GM06990 (cell line): ENCODE measurements at regions not wholly inside any gene's neighbourhood (a gene's known extent, or its start where the extent isn't known, plus 50 kb on each side); places are given as distances from the start of the nearest gene placed in this dataset.

Experiments
- DNase-seq: peaks from one replicate; pipeline ENCODE4 v3.0.0-alpha.2; 2011; ENCODE audit not compliant: insufficient read length; ENCODE audit errors: extremely low read depth
- H3K27me3 ChIP-seq: replicated peaks from 2 replicates; pipeline ENCODE4 v1.6.0; 2011; ENCODE audit warnings: low read length; ENCODE audit not compliant: control insufficient read depth, insufficient read depth
- H3K36me3 ChIP-seq: 2 replicates; pipeline ENCODE4 v1.5.1; 2011; ENCODE audit warnings: low read length; ENCODE audit not compliant: control insufficient read depth, insufficient read depth
- H3K4me3 ChIP-seq: replicated peaks from 2 replicates; pipeline ENCODE4 v1.5.1; 2011; ENCODE audit warnings: low read depth, mild to moderate bottlenecking, control low read depth, low read length
- TF ChIP-seq, protein P1 (sequence below): IDR thresholded peaks from 2 replicates; pipeline ENCODE4 v1.5.1; 2011; ENCODE audit warnings: low read length, control low read depth, mild to moderate bottlenecking, inconsistent platforms; ENCODE audit not compliant: insufficient read depth, poor library complexity, severe bottlenecking

DNA sequence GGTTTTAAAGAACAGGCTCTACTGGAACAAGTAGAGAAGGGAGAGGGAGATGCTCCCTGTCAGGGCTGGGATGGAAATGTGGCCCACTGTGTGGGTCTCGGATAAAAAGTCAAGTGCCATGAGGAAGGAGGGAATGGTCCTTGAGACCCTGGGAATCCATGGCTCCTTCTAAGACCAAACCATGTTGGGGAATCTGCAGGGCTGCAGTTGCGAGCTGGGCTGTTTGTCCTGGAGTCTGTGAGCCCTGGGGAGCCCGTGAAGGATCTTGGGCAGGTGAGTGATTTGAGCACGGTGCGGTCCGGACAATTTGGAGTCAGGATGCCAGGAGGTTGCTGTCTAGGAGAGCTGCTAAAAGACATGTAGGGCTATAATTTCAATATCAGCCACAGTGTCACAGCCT lies 359.4 kb downstream of the FGF9 start:
- no peaks in the 10 kb centered on the region for H3K27me3 ChIP-seq

DNA sequence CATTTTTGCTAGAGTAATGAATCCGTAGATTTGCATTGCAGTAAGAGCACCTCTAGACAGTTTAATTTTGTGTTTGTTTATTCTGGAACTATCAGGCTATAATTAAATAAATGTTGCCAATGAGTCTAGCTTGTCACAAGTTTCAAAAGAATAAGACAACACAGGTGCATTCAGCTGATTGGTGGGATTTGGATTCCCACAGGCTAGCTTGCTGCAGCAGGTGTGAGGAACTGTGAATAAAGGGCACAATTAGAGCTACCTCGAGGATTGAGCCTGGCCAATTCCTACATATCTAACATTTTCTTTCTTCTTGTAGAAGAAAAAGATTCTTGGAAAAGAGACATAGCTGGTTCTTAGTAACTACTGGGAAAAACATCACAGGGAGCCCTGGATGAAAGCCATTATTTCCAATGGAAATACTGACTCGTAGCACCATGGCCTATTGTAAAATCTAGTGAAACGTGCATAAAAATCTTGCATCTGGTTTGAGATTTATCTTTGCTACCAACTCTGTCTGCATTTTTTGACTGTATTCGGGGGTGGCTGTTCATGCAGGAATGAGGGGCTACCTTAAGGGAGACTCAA lies 360.9 kb downstream of the FGF9 start:
- DNase-seq, result no peak
- Histone ChIP-seq H3K4me3 (no peak overlapping the region), H3K27me3 (no peaks in the 10 kb centered on the region), H3K36me3 (no peaks in the 10 kb centered on the region)
- TF ChIP-seq, protein P1, sequence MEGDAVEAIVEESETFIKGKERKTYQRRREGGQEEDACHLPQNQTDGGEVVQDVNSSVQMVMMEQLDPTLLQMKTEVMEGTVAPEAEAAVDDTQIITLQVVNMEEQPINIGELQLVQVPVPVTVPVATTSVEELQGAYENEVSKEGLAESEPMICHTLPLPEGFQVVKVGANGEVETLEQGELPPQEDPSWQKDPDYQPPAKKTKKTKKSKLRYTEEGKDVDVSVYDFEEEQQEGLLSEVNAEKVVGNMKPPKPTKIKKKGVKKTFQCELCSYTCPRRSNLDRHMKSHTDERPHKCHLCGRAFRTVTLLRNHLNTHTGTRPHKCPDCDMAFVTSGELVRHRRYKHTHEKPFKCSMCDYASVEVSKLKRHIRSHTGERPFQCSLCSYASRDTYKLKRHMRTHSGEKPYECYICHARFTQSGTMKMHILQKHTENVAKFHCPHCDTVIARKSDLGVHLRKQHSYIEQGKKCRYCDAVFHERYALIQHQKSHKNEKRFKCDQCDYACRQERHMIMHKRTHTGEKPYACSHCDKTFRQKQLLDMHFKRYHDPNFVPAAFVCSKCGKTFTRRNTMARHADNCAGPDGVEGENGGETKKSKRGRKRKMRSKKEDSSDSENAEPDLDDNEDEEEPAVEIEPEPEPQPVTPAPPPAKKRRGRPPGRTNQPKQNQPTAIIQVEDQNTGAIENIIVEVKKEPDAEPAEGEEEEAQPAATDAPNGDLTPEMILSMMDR, result no peak

More for the DNA sequence above, 359.4 kb downstream of the FGF9 start:
- no peak for DNase-seq
- Histone ChIP-seq H3K36me3 (no peaks in the 10 kb centered on the region), H3K4me3 (no peak overlapping the region)
- TF ChIP-seq, protein P1, result no peak

DNA sequence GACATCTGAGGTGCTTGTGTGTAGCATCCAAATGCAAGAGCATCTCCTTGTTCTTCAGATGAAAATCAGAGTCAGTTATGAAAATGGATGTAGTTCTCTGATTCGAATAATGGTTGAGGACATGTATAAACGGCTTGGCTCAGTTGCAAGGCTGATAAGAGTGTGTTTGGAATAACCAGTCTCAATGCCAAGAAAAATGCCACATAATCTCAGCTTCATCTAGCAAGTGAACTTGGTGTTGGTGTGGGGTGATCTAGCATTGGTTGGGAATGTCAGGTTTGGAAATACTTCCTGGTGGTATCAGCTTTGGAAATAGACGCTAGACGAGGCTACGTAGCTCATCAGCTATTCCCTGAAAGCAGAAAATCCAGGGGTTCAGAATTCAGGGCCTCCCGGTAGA lies 362.0 kb downstream of the FGF9 start:
- no peaks in the 10 kb centered on the region for H3K27me3 ChIP-seq
- TF ChIP-seq, protein P1, result no peak
- no peak for DNase-seq
- no peaks in the 10 kb centered on the region for H3K36me3 ChIP-seq
- no peak overlapping the region for H3K4me3 ChIP-seq

DNA sequence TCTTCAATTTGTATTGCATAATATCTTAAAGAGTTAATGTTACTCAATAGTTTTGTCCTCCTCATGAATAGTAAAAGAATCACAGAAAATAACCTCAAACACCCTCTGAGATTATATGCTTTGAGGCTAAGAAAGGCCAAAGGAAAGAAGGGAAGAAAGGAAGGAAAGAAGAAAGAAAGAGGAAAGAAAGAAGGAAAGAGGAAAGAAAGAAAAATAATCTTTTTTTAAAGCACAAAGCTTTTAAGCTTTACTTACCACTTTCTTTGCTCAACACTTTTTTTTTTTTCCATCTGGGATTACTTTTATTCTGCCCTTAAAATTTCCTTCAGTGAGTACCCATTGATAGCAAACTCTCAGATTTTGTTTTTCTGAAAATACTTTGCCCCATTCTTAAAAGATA lies 369.1 kb downstream of the FGF9 start:
- no peak for DNase-seq
- Histone ChIP-seq H3K27me3 (no peaks in the 10 kb centered on the region), H3K4me3 (no peak overlapping the region), H3K36me3 (no peaks in the 10 kb centered on the region)
- TF ChIP-seq, protein P1, result no peak

DNA sequence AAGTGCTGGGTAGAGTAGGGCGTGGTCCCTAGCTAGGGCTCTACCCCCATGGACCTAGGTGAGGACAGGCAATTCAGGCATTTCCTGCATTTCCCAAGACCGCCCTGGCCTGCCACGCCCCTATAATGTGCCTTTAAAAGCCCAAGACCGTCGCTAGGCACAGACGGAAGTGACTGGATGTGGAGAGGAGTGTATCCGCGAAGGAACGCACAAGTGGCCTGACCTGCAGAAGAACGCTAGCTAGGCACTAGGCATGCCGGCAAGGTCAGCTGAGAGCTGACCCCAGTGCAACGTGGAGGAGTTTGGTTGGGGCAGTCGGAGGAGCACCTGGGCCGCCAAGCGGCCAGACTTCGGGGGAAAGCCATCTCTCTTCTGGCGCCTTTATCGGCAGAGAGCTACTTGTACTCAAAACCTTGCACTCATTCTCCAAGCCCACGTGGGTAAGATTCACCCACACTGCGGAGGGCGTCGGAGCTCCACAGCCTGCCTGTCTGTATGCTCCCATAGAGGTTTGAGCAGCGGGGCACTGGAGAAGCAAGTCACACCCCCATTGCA lies 370.0 kb downstream of the FGF9 start:
- TF ChIP-seq, protein P1, result no peak
- Histone ChIP-seq H3K27me3 (no peaks in the 10 kb centered on the region), H3K36me3 (no peaks in the 10 kb centered on the region), H3K4me3 (no peak overlapping the region)
- no peak for DNase-seq

DNA sequence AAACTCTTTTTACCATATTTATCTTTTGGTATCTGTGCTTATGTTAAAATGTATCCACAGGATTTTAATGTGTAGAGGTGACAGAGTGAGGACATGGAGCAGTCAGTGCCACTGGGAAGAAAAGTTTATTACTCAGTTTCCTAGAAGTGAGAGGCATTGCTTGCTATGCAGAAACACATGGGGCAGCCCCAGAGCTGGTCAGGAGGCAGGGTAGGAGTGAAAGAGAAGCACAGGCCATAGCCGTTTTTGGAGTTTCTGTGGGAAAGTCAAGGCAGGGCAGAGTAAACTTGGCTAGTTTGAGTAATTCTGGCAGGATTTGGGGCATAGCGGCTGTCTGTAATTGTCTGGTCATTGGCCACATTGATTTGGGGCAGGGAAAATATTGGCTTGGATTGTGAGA lies 370.9 kb downstream of the FGF9 start:
- TF ChIP-seq, protein P1, result no peak
- H3K4me3 ChIP-seq, result no peak overlapping the region

More for the DNA sequence above, 370.9 kb downstream of the FGF9 start:
- no peak for DNase-seq
- Histone ChIP-seq H3K36me3 (no peaks in the 10 kb centered on the region), H3K27me3 (no peaks in the 10 kb centered on the region)
